Fibroblast of lung (primary cell): ENCODE measurements at regions not wholly inside any gene's neighbourhood (a gene's known extent, or its start where the extent isn't known, plus 50 kb on each side); places are given as distances from the start of the nearest gene placed in this dataset.

Source experiments
- EZH2 ChIP-seq: IDR thresholded peaks from 2 replicates; pipeline ENCODE4 v1.5.1; 2012; ENCODE audit warnings: low read length, control low read depth, mild to moderate bottlenecking; ENCODE audit errors: missing control alignments
- TF ChIP-seq, protein P1 (sequence below), 2 donors: IDR thresholded peaks in 1 of 2; conservative IDR thresholded peaks in 1 of 2; 1 replicate in 1 of 2; 2 replicates in 1 of 2; pipeline ENCODE4 v1.5.1; 2011 to 2012; ENCODE audit warnings: low read length in 2 of 2, control low read depth in 1 of 2, inconsistent platforms in 1 of 2, low read depth in 1 of 2, mild to moderate bottlenecking in 1 of 2

DNA sequence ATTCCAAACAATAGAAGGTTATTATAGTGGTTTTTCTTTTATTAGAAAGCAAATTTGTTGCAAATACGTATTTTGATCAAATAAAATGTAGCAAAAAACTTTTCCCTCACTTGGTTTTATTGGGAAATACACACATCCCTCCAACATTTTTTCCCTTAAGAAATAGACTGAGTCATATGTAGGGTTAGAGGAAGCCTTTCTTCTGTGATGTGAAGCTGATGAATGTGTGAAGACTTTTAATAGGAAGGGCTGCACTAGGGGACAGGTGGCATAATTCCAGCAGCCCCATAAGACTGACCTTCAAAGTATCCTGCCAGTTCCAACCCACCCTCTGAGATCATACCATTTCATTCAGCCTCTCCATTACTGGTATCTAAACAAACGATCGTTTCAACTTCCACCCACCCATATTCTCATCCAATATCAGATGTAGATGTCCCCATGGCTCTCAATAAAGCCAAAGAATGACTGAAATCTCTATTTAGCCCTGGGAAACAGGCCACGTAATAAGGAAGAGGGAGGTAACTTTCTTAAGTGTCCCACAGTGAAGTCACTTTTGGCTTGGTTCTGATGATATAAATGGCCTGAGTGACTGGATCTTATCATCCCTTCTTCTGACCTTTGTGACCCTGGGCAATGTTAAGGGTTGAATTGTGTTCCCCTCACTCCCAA, 64.7 kb upstream of the LPAR1 start:
- TF ChIP-seq, protein P1, sequence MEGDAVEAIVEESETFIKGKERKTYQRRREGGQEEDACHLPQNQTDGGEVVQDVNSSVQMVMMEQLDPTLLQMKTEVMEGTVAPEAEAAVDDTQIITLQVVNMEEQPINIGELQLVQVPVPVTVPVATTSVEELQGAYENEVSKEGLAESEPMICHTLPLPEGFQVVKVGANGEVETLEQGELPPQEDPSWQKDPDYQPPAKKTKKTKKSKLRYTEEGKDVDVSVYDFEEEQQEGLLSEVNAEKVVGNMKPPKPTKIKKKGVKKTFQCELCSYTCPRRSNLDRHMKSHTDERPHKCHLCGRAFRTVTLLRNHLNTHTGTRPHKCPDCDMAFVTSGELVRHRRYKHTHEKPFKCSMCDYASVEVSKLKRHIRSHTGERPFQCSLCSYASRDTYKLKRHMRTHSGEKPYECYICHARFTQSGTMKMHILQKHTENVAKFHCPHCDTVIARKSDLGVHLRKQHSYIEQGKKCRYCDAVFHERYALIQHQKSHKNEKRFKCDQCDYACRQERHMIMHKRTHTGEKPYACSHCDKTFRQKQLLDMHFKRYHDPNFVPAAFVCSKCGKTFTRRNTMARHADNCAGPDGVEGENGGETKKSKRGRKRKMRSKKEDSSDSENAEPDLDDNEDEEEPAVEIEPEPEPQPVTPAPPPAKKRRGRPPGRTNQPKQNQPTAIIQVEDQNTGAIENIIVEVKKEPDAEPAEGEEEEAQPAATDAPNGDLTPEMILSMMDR (conservative IDR thresholded peaks at IDR 0.05 in 1 of 2, IDR thresholded peaks at IDR 0.05 in 1 of 2; ENCODE audit: low read depth in 1 of 2, low read length in 2 of 2), result no peak
- no peak for TF ChIP-seq EZH2
